GM18870 (cell line): ENCODE measurements at regions not wholly inside any gene's neighbourhood (a gene's known extent, or its start where the extent isn't known, plus 50 kb on each side); places are given as distances from the start of the nearest gene placed in this dataset.
"Not testable (repeated sequence)": the region's sequence is repeated elsewhere in the genome, so short reads cannot be mapped to it uniquely, and the experiment has no call there.

Source experiments
- ATAC-seq: cut with Tn5 transposase; IDR thresholded peaks from one replicate; pipeline ENCODE4 v1.9.1; 2021; ENCODE audit warnings: moderate library complexity; ENCODE audit not compliant: unreplicated experiment

DNA sequence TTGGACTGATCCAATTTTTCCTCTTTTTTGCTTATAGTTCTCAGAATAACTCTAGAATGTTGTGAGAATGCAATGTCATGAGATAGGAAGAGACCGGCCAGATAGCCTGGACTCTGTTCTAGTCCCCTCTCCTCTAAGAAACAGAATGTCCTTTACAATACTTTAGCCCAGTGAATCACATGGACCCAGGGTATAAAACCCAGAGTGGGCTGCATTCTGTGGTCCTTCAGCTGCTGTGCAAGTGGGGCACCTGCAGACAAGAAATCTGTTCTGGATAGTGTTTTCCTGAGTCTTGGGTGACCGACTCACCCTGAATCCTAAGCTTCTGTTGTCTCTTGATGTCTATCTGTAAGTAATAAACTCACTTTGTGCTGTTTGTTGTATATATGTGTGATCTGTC, 368.6 kb upstream of the DPH6 start:
- ATAC-seq, result no peak

DNA sequence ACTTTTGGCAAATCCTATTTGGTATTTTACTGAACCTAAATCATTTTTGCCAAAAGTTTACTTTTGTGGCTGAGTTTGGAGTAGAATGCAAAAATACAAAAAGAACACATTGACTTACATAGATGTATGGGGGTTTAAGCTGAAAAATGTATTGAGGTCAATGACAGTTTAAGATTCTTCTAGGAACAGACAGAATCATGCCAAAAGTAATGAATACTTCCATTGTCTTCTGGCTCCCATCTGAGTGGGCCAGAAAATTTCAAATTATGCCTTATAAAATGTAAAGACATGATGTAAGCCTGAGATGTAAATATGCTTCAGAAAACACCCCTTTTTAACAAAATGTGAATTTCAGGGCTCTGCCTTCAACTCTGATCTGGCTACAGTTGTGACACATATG, 375.1 kb upstream of the DPH6 start:
- ATAC-seq, result no peak

DNA sequence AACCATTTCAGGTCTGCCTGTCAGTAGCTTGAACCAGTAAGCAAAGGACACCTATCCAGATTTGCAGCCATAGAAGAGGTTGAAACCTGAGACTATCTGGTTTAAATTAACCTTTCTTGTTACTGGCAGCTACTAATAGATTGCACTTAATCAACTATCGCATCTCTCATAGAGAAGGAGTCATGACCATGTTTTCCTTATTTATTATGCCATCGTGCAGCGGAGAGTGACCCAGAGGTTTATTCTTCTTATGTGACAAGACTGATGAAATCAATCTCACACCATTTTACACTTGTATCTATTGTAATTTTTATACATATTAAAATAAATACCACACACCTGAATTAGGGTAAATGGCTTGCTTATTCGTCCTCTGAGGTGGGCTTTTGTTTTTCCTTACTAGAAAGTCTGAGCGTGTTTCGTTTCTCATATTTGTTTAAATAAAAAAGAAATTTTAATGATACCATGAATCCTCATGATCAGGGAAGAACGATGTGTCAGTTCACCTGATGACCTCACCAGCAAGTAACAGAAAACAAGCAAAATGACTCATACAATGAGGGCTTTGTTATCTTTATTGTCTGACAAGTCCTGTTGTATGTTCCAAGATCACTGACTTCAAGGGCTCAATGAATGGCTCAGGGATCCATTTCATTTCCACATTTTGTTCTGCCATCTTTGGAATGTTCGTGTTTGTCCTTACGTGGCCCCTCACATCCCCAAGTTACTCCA, 379.5 kb upstream of the DPH6 start:
- no peak for ATAC-seq

DNA sequence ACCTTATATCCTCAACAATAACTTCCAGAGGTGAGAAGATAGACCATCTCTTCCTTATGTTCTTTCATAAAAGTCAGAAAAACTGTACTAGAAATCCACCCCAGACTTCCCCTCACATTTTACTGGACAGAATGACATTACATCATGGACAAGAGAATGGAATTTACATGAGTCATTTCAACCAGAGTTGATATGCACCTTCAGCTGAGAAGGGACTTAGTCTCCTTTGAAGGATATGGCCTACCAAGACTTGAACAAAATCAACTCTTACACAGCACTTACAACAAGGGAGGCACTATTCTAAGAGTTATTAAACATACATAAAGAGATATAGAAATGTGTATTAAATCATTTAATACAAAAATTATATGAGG, 380.0 kb upstream of the DPH6 start:
- no peak for ATAC-seq

DNA sequence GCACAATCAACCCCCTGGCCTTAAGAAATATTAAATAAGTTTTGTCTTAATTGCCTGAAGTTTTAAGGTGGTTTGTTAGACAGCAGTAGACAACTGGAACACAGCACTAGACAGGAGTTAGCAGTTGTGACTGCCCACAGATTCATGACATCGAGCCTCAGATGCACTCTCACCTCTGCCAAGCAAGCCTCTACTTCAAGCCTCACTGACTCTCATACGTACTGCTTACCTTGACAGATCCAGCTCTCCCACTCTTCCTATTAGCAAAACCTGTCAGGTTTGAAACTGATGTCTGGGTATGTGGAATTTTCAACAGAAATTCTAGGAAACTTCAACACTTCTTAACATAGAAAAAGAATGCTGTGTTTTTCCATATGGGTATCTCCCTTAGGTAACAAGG, 382.9 kb upstream of the DPH6 start:
- ATAC-seq, result no peak

DNA sequence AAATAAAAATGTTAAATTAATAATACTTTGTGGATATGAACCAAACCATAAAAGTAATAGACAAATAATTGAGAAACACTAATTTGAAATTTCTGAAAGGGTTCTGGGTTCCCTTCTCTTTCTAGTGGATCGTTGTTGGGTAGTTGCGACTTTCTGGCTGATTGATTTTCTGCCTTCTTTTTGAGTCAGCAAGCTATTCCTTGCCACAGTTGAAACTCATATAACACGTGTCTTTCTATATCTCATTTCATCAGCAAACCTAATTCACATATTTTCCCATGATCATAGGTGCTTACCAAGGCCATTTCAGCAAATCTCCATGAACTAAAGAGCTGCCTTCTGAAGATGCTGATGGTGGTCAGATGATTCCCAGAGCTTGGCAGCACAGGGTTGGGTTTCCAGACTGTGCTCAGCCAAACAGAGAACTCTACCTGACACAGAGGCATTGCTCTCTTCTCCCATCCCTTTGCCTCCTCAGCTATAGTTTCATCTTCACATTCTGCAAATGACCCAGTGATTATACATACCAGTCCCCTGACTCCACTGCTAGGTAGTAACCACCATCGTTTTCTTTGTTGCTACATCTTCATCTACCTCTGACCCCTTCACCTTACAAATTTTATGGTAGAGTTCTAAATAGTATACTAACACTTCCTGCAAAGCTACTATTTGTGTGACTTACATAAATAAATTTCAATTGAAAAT, 383.9 kb upstream of the DPH6 start:
- ATAC-seq, result peak; percentile 83

DNA sequence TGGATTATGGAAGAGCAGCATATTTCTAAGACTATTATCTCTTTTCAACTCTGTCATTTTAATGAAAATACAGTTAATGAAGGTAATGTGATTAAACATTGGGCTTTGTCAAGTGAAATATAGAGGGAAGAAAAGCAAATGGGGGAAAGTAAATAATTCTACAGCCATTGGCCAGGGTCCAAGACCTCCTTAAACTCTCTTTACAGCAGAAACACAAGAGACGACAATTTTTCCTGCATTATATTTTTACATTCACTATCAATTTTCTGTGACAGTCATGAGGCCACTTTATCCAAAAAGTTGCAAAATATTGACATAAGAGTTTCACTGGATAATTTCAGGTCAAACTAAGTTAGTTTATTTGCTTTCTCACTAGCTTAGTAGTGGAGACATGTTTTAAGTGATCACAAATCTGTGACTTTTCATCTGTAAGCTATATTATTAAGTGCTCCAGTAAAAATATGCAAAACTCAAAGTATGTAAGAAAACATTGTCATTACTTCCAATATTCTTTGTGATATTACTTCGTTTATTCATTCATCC, 385.9 kb upstream of the DPH6 start:
- no peak for ATAC-seq

DNA sequence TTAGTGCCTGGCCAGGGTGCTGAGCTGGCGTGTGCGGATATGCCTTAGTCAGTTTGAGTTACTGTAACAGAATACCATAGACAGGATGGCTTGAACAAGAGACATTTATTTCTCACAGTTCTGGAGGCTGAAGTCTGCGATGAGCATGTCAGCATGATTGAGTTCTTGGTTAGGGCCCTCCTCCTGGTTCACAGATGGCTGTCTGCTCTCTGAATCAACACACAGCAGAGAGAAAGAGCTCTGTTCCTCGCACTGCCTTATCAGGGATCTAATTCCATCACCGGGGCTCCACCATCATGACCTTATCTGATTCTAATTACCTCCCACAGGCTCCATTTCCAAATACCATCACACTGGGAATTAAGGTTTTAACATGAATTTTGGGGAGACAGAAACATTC, 386.6 kb upstream of the DPH6 start:
- ATAC-seq, result no peak

DNA sequence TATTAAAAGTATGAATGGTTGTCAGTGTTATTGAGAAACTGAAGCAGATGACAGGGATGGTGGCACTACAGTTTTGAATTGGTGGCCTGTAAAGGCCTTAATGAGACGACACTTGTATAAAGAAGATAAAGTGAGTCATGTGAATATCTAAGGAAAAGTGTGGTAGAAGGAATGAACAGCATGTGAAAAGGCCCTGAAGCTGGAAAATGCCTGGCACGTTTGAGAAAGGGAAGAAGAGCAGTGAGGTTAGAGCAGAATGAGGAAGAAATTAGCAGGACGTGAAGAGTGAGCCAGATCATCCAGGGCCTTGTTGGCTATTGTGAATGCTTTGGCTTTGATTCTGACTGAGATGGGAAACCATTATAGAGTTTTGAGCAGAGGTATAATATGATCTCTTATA, 387.6 kb upstream of the DPH6 start:
- ATAC-seq, result no peak

DNA sequence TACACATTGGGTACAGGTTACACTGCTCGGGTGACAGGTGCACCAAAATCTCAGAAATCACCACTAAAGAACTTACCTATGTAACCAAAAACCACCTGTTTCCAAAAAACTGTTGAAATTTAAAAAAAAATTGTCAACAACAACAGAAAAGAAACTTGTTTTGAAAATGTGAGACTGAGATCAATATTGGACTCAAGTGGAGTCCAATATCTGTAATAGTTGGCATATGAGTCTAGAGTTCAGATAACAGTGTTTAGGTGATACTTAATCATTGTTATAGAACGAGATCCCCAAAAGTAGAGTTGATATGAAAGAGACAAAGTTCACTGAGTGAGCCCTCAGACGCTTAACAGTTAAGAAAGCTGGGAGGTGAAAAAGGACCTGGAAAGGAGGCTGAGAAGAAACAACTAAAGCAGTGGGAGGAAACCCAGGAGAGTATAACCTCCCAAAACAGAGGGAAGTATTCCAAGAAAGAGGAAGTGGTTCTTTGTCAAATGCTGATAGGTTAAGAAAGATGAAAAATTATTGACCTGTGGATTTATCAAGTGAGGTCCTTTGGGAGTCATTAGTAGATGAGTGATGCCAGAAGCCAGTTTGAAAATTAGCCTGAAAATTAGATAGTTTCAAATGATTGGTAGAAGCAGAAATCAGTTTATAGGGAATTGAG, 388.6 kb upstream of the DPH6 start:
- ATAC-seq, result no peak

DNA sequence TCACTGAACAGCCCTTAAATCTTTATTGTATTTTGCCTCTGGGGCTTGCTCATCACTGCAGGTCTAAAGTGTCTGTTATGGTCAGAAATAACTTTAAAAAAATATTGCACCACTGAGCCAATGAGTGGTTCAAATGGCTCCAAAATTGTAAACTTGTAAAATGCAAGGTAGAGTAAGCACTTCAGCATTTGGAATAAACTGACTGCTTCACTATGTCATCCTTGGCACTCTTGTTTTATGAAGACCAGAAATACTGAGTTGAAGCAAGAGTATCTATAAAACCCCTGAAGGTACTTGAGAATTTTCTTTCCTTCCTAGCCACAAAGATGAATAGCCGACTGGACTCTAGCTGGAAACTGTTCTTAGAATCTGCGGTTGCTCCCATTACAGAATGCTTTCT, 390.3 kb upstream of the DPH6 start:
- no peak for ATAC-seq

DNA sequence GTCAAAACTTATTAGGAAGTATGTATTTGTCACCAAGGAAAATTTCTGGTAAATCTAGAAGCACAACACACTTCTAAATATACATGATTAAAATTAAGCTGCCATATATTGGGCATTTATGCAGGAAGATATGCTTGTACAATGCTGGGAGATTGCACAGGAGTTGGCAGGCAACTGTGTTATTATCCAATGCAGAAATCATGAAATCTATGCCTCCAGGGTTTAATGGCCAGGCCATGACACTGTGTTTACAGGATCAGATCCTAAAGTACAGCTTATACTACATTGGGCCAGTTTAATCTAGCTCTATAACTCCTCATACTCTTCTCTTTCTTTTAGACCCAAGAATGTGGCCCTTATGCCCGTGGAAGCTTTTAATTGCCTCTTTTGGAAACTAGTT, 391.4 kb upstream of the DPH6 start:
- ATAC-seq, result no peak

DNA sequence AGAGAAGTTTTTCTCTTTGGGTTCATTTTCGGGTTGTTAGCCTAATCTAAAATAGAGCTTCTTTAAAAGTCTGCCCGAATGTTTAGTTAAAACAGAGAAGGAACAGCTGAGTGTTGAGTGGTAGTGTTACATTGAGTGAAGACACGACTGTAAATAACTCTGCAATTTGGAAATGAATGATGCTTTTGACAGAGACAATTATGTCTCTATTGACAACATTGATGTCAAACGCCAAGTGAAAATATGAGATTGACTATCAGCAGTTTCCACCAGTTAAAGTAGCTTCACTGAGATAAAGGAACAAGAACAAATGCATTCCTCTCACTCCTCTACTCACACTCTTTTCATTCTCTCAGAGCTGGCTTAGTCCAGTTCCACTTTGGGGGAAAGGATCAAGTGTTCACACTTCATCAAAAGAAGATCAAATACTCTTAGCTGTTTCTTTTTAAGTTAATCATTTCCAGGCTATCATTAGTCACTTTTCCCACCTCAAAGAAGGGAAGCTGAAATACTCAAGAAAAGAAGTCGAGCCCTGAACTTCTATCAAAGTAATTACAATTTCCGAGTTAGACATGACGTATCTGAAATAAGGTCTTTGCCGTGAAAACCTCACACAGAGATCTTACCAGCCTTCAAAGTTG, 399.1 kb upstream of the DPH6 start:
- no peak for ATAC-seq

DNA sequence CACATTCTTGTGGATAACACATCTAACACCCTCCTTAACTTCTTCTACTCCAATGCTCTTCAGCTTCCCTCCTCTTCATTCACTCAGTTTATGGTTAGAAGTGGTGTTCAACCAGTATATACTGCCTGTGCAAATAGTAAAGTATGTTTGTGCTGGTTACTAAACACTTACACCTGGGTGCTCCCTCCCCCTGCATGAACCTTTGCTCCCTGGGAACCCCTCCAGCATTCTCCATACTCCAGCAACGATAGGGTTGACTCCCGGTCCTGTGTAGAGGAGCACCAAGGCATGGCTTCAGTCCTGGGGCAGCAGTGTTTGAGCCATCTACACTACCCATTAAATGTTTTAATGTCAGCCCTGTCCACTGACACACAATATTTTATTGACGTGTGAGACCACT, 407.5 kb upstream of the DPH6 start:
- ATAC-seq, result no peak

DNA sequence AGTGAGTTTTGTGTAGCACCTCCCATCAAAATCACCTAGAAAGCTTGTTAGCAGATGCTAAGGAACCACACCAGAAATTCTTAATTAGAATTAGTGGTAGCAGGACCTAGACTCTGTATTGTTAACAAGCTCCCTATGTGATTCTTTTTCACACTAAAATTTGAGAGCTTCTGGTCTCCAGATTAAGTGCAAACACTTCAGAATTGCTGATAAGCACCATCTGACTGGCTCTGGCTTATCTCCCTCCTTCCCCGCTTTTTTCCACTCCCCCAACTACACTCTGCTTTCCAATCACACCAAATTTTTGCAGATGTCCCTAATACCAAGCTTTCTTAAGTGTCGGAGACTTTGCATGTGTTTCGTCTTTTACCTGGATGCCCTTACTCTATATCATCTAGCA, 410.1 kb upstream of the DPH6 start:
- ATAC-seq, result no peak

DNA sequence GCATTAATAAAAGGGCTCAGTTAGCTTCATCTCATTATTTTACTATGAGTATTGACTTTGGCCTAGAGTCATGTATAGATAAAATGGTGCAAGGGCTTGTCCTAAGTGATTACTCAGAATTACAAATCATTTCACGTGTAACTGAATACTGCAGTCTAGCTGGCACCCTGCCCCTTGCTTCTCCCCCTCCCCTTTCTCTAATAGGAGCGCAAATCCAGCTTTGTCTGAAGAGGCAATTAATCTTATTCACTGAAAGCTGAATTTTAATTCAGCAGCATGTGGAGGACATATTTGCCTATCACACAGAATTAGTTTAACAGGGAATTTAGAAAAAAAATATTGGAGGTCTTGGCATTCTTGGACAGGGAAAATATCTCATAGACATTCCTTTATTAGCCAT, 412.1 kb upstream of the DPH6 start:
- ATAC-seq, result no peak

DNA sequence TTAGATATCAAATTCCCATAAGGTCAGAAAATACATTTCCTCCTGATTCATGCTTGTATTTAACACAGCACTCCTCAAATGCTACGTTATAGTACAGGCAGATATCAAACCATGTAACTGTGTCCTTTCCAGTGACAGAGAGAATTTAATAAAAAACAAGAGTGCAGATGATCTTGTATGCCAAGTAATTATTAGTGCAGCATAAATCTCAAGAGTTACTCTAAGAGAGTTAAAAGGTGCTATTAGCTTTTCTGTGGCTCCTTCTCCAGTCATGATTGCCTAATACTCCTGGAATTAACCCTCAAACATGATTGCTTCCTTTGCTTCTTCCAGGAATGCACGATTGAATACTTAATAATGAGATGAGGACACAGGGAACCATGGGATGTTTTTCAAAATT, 413.0 kb upstream of the DPH6 start:
- no peak for ATAC-seq

DNA sequence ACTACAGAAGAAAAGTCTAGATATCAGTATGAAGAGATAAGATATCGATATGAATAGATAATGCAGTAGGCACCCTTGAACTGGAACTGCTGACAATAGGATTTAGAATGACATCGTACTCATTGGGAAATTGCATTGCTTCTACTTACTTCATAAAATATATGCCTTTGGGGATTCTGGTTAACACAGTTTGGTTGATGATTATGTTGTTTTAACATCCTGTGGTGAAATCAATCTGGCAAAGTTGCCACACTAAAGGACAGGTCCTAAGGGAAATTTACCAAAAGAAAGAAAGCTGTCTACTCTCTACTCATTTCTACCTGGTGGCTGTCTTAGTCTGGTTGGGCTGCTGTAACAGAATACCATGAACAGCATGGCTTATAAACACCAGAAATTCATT, 417.4 kb upstream of the DPH6 start:
- no peak for ATAC-seq

DNA sequence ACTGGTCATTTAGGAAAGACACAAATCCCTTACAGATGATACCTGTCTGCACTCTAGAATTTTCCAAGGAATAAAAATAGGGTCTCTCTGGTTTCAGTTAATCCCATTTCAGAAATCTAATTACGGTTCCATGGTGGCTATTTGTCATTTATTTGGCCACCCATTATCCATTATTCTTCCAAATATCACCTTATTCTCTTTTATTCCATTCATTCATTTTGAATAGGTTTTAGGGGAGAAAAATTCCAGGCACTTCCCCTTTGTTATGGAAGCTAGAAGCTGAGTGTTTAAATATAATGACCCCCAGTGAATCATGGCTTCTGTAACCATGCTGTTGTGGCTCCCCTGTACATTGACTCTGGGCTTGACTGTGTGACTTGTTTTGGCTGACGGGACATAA, 420.8 kb upstream of the DPH6 start:
- ATAC-seq, result no peak

DNA sequence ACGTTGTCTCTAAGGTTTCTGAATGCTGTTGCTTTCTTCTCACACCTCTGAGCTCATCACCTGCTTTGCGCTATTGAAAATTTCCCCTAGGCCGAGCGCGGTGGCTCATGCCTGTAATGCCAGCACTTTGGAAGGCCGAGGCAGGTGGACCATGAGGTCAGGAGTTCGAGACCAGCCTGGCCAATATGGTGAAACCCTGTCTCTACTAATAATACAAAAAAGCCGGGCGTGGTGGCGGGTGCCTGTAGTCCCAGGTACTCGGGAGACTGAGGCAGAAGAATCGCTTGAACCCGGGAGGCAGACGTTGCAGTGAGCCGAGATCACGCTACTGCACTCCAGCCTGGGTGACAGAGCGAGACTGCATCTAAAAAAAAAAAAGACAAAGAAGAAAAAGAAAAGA, 422.0 kb upstream of the DPH6 start:
- ATAC-seq, result not testable (repeated sequence)

DNA sequence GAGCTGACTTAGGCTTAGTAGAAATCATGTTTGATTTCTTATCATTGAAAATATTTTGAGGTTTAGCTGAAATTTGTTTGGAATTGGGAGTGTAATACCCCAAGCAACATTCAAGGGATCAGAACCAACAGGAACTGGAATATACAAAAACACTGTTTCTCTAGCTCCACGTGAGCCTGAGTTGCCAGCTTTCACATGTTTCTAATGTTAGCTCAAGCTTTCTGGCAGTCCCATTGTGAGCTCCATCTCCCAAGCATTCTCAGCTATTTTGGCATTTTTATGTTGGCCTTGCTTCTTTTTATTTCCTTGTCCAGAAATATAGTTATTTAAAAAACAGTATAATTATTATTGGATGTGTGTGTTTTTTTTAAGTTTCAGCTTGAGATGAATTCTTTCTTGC, 427.1 kb upstream of the DPH6 start:
- ATAC-seq, result no peak

DNA sequence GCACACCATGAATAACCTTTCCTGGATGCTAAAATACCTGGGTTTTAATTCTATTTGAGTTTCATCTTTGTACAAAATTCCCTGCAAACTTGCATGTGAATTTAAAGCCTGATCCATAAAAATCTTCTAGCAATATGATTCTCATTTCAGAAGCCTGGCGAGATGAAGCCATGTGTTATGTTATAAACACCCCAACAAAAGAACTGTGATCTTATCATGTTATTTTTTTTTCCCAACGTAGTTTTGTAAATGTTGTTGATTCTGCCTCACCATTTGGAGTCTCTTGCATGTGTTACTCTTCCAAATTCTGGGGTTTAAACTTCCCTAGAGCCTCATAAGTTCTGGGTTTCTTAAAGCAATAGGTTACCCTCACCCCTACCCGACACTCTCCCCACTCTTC, 428.1 kb upstream of the DPH6 start:
- no peak for ATAC-seq
